ENCODE measurements at regions not wholly inside any gene's neighbourhood (a gene's known extent, or its start where the extent isn't known, plus 50 kb on each side); places are given as distances from the start of the nearest gene placed in this dataset.
A peak's percentile ranks its signal among the peaks of the same experiment; 100 is the strongest.

GRCh38 chr7:157061979-157062378, 51.5 kb upstream of the MNX1 start:
- DNase-seq (ENCODE audit: low spot score) = no peak

- DNase-seq (ENCODE audit: low spot score) = no peak
Observed at GRCh38 chr7:157065046-157065445, 54.6 kb upstream of the MNX1 start.

- no peak for DNase-seq (ENCODE audit: low spot score)
Observed at GRCh38 chr7:157072361-157072760, 61.9 kb upstream of the MNX1 start.

GRCh38 chr7:157073335-157073734, 62.9 kb upstream of the MNX1 start:
- no peak for DNase-seq (ENCODE audit: low spot score)

- no peak for DNase-seq (ENCODE audit: low spot score)
Observed at GRCh38 chr7:157073949-157074624, 63.6 kb upstream of the MNX1 start.

- no peak for DNase-seq (ENCODE audit: low spot score)
Observed at GRCh38 chr7:157076466-157076865, 62.3 kb upstream of the UBE3C start.

GRCh38 chr7:157077021-157077420, 61.7 kb upstream of the UBE3C start:
- DNase-seq (ENCODE audit: low spot score) = no peak

- DNase-seq (ENCODE audit: low spot score) = peak; percentile 27
Observed at GRCh38 chr7:157077986-157078644, 60.6 kb upstream of the UBE3C start.

GRCh38 chr7:157079116-157079515, 59.6 kb upstream of the UBE3C start:
- DNase-seq (ENCODE audit: low spot score) = no peak

- DNase-seq (ENCODE audit: low spot score) = no peak
Observed at GRCh38 chr7:157080111-157080730, 58.5 kb upstream of the UBE3C start.

- DNase-seq (ENCODE audit: low spot score) = no peak
Observed at GRCh38 chr7:157086508-157087187, 52.1 kb upstream of the UBE3C start.

- DNase-seq (ENCODE audit: low spot score) = no peak
Observed at GRCh38 chr7:157087646-157088045, 51.1 kb upstream of the UBE3C start.

GRCh38 chr7:157088136-157088535, 50.6 kb upstream of the UBE3C start:
- DNase-seq (ENCODE audit: low spot score) = no peak

Measured in AG08395 (cell line).